ENCODE measurements at regions not wholly inside any gene's neighbourhood (a gene's known extent, or its start where the extent isn't known, plus 50 kb on each side); places are given as distances from the start of the nearest gene placed in this dataset.

DNA sequence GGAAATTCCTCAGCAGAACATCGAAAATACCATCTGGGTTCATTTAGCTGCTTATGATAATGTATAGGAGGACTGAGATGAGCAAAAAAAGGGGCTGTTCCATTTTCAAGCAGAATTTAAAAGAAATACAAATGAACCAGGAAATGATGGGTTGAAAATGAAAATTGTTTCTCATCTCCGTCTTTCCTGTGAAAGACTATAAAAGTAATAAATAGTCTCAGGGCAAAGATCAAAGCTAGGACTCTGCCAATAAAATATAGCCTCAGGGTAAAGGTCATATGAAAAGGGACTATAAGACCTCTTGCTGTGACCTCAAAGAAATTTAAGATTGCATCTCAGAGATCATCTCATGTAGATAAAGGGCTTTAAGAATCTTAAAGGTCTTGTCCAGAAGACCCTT is 478.0 kb downstream of the BTG1 start:
- H3K4me1 ChIP-seq: peaks cover 4% of the 10 kb centered on the region; the same call in 1 of the 2 replicates
- no peaks in the 10 kb centered on the region for H3K27me3 ChIP-seq
- TF ChIP-seq, protein P1, sequence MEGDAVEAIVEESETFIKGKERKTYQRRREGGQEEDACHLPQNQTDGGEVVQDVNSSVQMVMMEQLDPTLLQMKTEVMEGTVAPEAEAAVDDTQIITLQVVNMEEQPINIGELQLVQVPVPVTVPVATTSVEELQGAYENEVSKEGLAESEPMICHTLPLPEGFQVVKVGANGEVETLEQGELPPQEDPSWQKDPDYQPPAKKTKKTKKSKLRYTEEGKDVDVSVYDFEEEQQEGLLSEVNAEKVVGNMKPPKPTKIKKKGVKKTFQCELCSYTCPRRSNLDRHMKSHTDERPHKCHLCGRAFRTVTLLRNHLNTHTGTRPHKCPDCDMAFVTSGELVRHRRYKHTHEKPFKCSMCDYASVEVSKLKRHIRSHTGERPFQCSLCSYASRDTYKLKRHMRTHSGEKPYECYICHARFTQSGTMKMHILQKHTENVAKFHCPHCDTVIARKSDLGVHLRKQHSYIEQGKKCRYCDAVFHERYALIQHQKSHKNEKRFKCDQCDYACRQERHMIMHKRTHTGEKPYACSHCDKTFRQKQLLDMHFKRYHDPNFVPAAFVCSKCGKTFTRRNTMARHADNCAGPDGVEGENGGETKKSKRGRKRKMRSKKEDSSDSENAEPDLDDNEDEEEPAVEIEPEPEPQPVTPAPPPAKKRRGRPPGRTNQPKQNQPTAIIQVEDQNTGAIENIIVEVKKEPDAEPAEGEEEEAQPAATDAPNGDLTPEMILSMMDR (IDR thresholded peaks at IDR 0.05; ENCODE audit: low read depth, low read length): no peak
- H3K9me3 ChIP-seq: peaks cover 4% of the 10 kb centered on the region; the same call in 1 of the 2 replicates
- no peak for DNase-seq
- H3K36me3 ChIP-seq: no peaks in the 10 kb centered on the region
- no peak overlapping the region for H3K4me3 ChIP-seq (ENCODE audit: low read depth, low read length)

DNA sequence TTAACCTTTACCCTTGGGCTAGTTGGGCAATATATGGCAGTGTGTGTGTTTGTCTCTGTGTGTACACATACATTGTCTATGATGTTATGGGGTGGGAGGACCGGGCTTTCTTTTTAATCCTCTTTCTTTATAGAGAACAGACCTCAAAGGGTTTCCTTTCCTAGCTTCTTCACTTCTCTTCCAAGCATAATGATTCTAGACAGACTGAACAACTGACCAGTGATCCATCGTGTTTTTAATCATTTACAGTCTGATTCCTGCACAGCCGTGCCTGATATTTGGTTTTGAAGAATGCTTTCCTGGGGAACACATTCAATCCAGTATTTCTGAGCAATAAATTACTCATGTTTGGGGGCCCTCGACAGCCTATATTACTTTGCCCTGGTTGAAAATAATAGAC is 481.1 kb upstream of the DCN start:
- Histone ChIP-seq H3K36me3 (no peaks in the 10 kb centered on the region), H3K27me3 (no peaks in the 10 kb centered on the region), H3K4me3 (ENCODE audit: low read depth, low read length) (no peak overlapping the region), H3K4me1 (peaks cover 4% of the 10 kb centered on the region; the same call in 1 of the 2 replicates), H3K9me3 (peaks cover 4% of the 10 kb centered on the region; the same call in 1 of the 2 replicates)
- TF ChIP-seq, protein P1 (IDR thresholded peaks at IDR 0.05; ENCODE audit: low read depth, low read length): no peak
- DNase-seq: no peak

DNA sequence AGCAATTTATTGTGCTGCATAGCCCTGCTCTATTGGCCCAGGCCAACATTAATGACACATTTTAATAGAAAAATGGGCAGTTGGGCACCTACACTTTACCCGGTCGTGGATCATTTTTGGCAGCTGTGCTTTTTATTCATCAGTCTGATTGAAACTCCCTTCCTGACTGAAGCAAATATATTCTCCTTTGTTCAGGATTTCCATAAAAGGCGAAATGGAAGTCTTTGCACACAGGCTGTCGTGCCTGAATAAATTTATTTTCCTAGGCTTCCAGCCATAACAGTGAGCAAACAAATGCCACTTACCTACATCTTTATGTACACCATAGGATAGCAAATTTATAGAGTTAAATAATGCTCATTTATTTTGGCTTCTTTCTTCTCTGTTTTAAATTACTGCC is 480.7 kb upstream of the DCN start:
- TF ChIP-seq, protein P1 (IDR thresholded peaks at IDR 0.05; ENCODE audit: low read depth, low read length): no peak
- peaks cover 4% of the 10 kb centered on the region; the same call in 1 of the 2 replicates for H3K9me3 ChIP-seq
- H3K27me3 ChIP-seq: no peaks in the 10 kb centered on the region
- no peak overlapping the region for H3K4me3 ChIP-seq (ENCODE audit: low read depth, low read length)
- H3K4me1 ChIP-seq: peaks cover 4% of the 10 kb centered on the region; the same call in 1 of the 2 replicates
- no peaks in the 10 kb centered on the region for H3K36me3 ChIP-seq
- no peak for DNase-seq

DNA sequence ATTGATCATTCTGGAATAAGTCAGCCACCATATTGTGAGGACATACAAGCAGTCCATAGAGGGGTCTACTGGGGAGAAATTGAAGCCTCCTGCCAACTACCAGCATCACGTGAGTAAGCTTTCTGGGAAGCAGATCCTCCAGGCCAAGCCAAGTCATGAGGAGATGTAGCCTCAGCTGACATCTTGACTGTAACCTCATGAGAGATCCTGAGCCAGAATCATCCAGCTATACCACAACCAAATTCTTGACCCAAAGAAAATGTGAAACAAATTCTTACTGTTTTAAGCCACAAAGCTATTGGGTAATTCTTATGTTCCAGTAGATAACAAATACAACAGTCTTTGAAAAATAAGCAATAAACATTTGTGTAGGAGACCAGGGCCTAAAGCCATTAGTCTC is 479.4 kb upstream of the DCN start:
- no peak for DNase-seq
- Histone ChIP-seq H3K27me3 (no peaks in the 10 kb centered on the region), H3K9me3 (peaks cover 4% of the 10 kb centered on the region; the same call in 1 of the 2 replicates), H3K4me1 (peaks cover 4% of the 10 kb centered on the region; the same call in 1 of the 2 replicates), H3K4me3 (ENCODE audit: low read depth, low read length) (no peak overlapping the region), H3K36me3 (no peaks in the 10 kb centered on the region)
- TF ChIP-seq, protein P1 (IDR thresholded peaks at IDR 0.05; ENCODE audit: low read depth, low read length): no peak

DNA sequence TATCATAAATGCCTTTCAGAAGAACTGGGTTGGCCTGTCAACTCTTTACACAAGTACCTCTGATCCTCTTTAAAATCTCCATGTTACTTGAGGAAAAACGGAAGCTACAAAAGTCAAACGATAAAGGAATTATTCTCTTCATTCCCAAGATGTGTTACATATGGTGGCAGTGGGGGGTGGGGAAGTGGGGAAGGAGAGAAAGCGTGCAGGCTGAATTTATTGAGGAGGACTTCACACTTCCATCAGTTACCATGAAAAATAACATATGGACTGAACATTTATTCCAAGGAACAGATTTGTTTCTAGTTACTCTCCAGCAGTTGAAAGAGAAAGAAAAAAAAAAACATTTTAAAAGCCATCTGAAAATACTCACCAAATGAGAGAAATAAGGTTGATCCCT is 474.4 kb upstream of the DCN start:
- no peaks in the 10 kb centered on the region for H3K27me3 ChIP-seq
- no peak overlapping the region for H3K4me3 ChIP-seq (ENCODE audit: low read depth, low read length)
- no peaks in the 10 kb centered on the region for H3K9me3 ChIP-seq
- no peak for DNase-seq
- H3K4me1 ChIP-seq: no peaks in the 10 kb centered on the region
- TF ChIP-seq, protein P1 (IDR thresholded peaks at IDR 0.05; ENCODE audit: low read depth, low read length): no peak
- H3K36me3 ChIP-seq: no peaks in the 10 kb centered on the region

DNA sequence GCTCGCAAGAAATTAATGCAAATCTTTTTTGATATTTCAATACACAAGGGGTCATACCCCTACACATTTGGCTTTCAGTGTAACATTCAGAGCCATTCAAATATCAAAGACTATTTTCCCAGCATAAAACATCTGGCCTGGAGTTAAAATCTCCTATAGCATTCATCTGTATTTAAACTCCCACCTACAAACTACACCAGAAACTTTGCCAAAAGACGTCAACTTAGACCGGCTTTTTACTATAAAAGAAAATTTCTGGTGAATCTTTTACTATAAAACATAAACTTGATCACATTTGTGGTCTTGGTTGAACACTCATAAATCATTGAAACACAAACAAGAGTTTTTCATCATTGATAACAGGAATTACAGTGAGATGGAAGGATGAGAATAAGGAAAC is 473.3 kb upstream of the DCN start:
- H3K9me3 ChIP-seq: no peaks in the 10 kb centered on the region
- H3K4me1 ChIP-seq: no peaks in the 10 kb centered on the region
- DNase-seq: no peak
- no peak overlapping the region for H3K4me3 ChIP-seq (ENCODE audit: low read depth, low read length)
- H3K27me3 ChIP-seq: no peaks in the 10 kb centered on the region
- TF ChIP-seq, protein P1 (IDR thresholded peaks at IDR 0.05; ENCODE audit: low read depth, low read length): no peak
- H3K36me3 ChIP-seq: no peaks in the 10 kb centered on the region

Measured in BE2C (cell line).